ENCODE measurements at regions not wholly inside any gene's neighbourhood (a gene's known extent, or its start where the extent isn't known, plus 50 kb on each side); places are given as distances from the start of the nearest gene placed in this dataset.
"Not testable (repeated sequence)": the region's sequence is repeated elsewhere in the genome, so short reads cannot be mapped to it uniquely, and the experiment has no call there.

DNA sequence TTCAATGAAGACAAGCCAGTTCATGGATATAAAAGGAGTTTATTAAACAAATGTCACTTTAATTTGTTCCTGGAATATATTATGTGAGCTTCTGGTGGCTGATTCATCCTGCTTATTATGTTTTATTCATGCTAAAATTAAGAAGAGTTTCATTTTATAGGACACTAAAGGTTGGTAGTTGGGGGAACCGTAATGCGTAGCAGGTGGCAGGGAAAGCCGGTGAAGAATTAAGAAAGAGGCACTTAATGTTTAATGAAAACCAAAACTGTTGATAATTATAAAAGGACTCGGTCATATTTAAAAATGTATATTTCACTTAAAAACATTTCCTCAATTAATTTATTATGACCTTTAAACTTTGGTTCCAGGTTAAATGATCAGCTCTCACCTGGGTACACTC is 94.3 kb downstream of the XKR3 start:
- H3K4me3 ChIP-seq (ENCODE audit: low read length in 2 of 2); H3K36me3 ChIP-seq (ENCODE audit: control insufficient read depth in 2 of 2, insufficient read depth in 2 of 2, low read length in 1 of 2); H3K27ac ChIP-seq (ENCODE audit: low read depth in 1 of 2, low read length in 1 of 2); H3K27me3 ChIP-seq (ENCODE audit: control insufficient read depth in 2 of 2, insufficient read depth in 1 of 2, low read length in 1 of 2); H3K9me3 ChIP-seq (ENCODE audit: control insufficient read depth in 2 of 2, insufficient read depth in 1 of 2, low read length in 1 of 2); DNase-seq (ENCODE audit: low read depth in 6 of 9, low spot score in 9 of 9); H3K4me1 ChIP-seq (ENCODE audit: control insufficient read depth in 2 of 2, insufficient read depth in 2 of 2, low read length in 2 of 2): not testable (repeated sequence)
- 97% methylated on average over 4 of the region's 4 CpGs for WGBS

DNA sequence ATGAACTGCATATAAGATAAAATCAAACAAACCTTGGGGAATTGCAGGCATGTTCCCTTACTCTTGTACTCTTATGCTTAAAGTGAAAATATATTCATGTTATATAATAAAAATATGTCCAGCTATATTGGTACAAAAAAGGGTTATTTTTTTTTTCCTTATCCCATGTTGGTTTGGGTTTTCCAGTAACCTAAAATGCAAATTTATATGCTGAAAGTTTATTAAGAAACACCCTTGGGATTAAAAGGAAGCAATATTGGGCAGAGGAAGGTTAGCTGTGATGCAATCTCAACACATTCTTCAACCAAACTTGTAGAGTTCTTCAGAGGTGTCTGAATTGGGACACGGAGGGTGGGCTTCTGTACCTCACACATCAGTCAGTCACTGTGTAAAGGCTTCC is 97.7 kb downstream of the XKR3 start:
- 0% methylated on average over 1 of the region's 1 CpG for WGBS
- not testable (repeated sequence) for H3K4me3 ChIP-seq (ENCODE audit: low read length in 2 of 2)

DNA sequence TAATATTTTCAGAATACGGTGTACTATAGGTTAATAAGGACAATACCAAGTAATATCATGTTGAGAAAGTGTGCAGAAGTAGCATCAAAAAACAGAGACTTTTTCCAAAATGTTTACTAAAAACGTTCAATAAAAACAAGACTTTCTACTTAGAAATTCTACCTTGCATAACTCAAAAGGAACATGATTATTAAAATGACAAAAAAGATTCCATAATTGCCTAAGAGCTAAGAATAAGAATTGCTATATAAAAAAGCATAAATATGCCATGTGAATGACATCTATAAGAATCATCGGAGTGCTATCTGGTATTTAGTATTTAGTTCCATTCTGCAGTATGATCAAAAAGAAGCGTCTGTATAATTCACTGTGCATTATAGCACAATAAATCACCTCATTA is 102.0 kb downstream of the XKR3 start:
- H3K4me1 ChIP-seq (ENCODE audit: control insufficient read depth in 2 of 2, insufficient read depth in 2 of 2, low read length in 2 of 2); H3K27me3 ChIP-seq (ENCODE audit: control insufficient read depth in 2 of 2, insufficient read depth in 1 of 2, low read length in 1 of 2); H3K4me3 ChIP-seq (ENCODE audit: low read length in 2 of 2); H3K27ac ChIP-seq (ENCODE audit: low read depth in 1 of 2, low read length in 1 of 2); H3K9me3 ChIP-seq (ENCODE audit: control insufficient read depth in 2 of 2, insufficient read depth in 1 of 2, low read length in 1 of 2); H3K36me3 ChIP-seq (ENCODE audit: control insufficient read depth in 2 of 2, insufficient read depth in 2 of 2, low read length in 1 of 2); DNase-seq (ENCODE audit: low read depth in 6 of 9, low spot score in 9 of 9): not testable (repeated sequence)
- 53% methylated on average over 4 of the region's 4 CpGs for WGBS

More for the DNA sequence above, 97.7 kb downstream of the XKR3 start:
- not testable (repeated sequence) for H3K4me1 ChIP-seq (ENCODE audit: control insufficient read depth in 2 of 2, insufficient read depth in 2 of 2, low read length in 2 of 2); H3K9me3 ChIP-seq (ENCODE audit: control insufficient read depth in 2 of 2, insufficient read depth in 1 of 2, low read length in 1 of 2); DNase-seq (ENCODE audit: low read depth in 6 of 9, low spot score in 9 of 9); H3K27me3 ChIP-seq (ENCODE audit: control insufficient read depth in 2 of 2, insufficient read depth in 1 of 2, low read length in 1 of 2); H3K27ac ChIP-seq (ENCODE audit: low read depth in 1 of 2, low read length in 1 of 2); H3K36me3 ChIP-seq (ENCODE audit: control insufficient read depth in 2 of 2, insufficient read depth in 2 of 2, low read length in 1 of 2)

DNA sequence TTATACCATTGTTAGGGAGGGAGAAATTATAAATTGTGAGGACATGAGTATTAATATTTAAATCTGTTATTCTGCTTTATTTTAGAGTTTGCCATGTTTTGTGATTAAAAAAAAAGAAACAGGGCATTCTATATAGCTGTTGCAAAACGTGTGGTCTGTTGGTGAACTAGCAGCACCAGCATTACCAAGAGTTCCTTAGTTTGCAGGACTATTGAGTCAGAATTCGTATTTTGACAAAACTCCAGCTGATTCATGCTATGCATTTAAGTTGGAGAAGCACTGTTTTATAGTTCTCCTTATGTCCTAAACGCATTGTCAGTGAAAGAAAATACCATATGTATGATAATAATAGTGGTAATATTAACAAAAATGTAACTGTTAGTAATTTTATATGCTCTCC is 102.6 kb downstream of the XKR3 start:
- DNase-seq (ENCODE audit: low read depth in 6 of 9, low spot score in 9 of 9); H3K27me3 ChIP-seq (ENCODE audit: control insufficient read depth in 2 of 2, insufficient read depth in 1 of 2, low read length in 1 of 2); H3K9me3 ChIP-seq (ENCODE audit: control insufficient read depth in 2 of 2, insufficient read depth in 1 of 2, low read length in 1 of 2); H3K4me3 ChIP-seq (ENCODE audit: low read length in 2 of 2); H3K27ac ChIP-seq (ENCODE audit: low read depth in 1 of 2, low read length in 1 of 2); H3K36me3 ChIP-seq (ENCODE audit: control insufficient read depth in 2 of 2, insufficient read depth in 2 of 2, low read length in 1 of 2); H3K4me1 ChIP-seq (ENCODE audit: control insufficient read depth in 2 of 2, insufficient read depth in 2 of 2, low read length in 2 of 2): not testable (repeated sequence)
- WGBS: 19% methylated on average over 3 of the region's 3 CpGs

DNA sequence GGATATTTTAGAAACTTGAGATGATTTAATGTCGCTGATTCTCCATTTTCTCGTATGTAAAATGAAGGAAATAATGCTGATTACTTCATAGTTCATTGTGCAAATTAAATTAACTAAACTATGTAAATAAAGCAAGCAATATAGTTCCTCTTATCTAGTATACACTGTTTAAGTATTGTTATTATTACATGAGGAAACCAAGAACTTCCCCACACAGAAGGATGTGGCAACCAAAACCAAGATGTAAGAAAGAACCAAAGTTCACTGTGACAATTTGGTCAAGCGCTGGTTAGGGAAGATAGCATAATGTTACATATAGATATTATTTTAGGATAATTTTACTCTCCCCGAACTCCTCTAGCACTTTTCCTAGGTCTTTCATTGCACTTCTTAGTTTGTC is 103.2 kb downstream of the XKR3 start:
- no peaks in the 10 kb centered on the region for H3K9me3 ChIP-seq (ENCODE audit: control insufficient read depth in 2 of 2, insufficient read depth in 1 of 2, low read length in 1 of 2)
- DNase-seq (ENCODE audit: low read depth in 6 of 9, low spot score in 9 of 9): peak in 1 of 9 donors; percentile 0

DNA sequence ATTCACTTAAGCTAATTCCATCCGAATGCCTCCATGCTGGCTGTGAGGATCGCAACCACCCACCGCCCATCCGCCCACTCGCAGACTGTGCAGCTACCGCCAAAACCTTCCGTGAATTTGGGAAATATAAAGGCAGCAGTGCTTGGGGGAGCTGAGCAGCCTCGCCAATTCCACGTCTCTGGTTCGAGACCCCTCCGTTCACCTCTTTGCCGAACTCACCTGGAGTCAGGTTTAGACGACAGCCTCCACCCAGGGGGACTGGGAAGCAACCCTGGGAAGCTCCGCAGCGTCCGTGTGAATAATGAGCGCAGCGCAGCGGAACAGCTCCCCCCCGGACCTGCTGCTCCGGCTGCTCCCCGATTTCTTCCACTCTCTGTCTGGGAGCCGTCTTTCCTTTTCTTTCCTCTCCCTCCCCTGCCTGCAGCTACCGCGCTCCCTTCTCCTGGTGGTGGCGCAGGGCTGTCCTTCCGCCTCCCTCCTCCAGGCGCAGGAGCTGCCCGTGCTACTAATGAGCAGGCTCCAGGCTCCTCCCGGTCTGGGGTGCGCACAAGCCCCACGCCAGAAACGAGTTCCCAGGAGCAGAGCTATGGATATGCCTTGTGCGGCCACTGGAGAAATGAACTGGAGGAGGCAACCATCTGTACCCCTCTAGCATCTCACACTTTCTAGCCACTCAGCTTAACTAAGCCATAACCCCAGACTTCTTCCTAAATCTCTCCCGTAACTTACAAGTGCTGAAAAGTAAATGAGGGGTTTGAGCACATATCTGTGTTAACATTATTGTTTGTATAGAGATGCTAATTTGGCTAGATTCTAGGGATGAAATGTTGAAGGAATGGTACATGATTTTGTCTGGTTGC is 107.3 kb downstream of the XKR3 start:
- Histone ChIP-seq H3K9me3 (ENCODE audit: control insufficient read depth in 2 of 2, insufficient read depth in 1 of 2, low read length in 1 of 2) (no peaks in the 10 kb centered on the region), H3K27me3 (ENCODE audit: control insufficient read depth in 2 of 2, insufficient read depth in 1 of 2, low read length in 1 of 2) (peaks cover 0 to 9% of the 10 kb centered on the region in 2 donors), H3K36me3 (ENCODE audit: control insufficient read depth in 2 of 2, insufficient read depth in 2 of 2, low read length in 1 of 2) (no peaks in the 10 kb centered on the region), H3K27ac (ENCODE audit: low read depth in 1 of 2, low read length in 1 of 2) (no peak overlapping the region), H3K4me3 (ENCODE audit: low read length in 2 of 2) (no peak overlapping the region), H3K4me1 (ENCODE audit: control insufficient read depth in 2 of 2, insufficient read depth in 2 of 2, low read length in 2 of 2) (no peaks in the 10 kb centered on the region)
- DNase-seq (ENCODE audit: low read depth in 6 of 9, low spot score in 9 of 9): no peak
- 67% methylated on average over 35 of the region's 35 CpGs for WGBS

More for the DNA sequence above, 103.2 kb downstream of the XKR3 start:
- Histone ChIP-seq H3K27me3 (ENCODE audit: control insufficient read depth in 2 of 2, insufficient read depth in 1 of 2, low read length in 1 of 2) (peaks cover 0 to 9% of the 10 kb centered on the region in 2 donors), H3K27ac (ENCODE audit: low read depth in 1 of 2, low read length in 1 of 2) (no peak overlapping the region), H3K4me1 (ENCODE audit: control insufficient read depth in 2 of 2, insufficient read depth in 2 of 2, low read length in 2 of 2) (no peaks in the 10 kb centered on the region), H3K36me3 (ENCODE audit: control insufficient read depth in 2 of 2, insufficient read depth in 2 of 2, low read length in 1 of 2) (no peaks in the 10 kb centered on the region), H3K4me3 (ENCODE audit: low read length in 2 of 2) (no peak overlapping the region)
- 48% methylated on average over 4 of the region's 4 CpGs for WGBS

DNA sequence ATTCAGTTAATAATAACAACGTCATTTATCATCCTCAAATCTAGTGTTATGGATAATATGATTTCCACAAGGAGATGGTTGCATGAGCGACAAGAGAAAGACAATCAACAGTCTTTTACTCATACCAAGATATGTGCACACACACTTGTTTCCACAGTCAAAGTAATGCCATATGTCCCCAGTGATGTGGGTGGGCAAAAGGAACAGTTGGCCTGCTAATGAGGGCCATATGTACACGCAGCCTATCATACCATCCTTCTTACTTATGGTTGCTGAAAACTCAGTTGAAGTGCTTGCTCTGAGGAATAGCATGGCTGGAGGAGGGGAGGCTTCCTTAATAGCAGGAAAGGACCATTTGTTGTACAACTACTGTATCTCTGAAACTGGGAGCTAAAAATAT is 110.6 kb downstream of the XKR3 start:
- 95% methylated on average over 3 of the region's 3 CpGs for WGBS
- not testable (repeated sequence) for H3K36me3 ChIP-seq (ENCODE audit: control insufficient read depth in 2 of 2, insufficient read depth in 2 of 2, low read length in 1 of 2); DNase-seq (ENCODE audit: low read depth in 6 of 9, low spot score in 9 of 9)

DNA sequence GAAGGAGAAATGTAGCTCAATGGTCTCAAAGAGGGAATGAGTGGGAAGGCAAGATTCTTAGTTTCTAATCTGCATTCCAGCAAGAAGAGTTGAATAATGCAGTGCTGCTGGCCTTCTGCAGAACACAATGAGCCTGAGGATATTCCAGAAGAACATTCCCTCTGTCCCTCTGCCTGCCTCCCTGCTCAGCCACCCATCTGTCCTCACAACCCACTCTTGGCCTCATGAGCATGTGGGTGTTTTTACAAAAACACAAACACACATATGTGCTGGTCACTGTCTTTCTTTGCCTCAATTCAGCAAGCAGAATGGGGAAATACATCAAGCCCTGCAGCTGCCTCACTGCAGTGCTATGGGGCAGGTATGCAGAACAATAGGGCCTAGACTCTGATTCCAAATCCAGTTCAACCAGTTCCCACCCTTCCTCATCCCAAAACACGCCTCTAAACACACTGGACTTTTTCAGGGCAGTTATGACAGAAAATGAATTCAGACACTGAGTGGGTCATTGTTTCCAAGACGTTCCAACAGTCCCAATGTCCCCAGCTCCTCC is 109.8 kb upstream of the CCT8L2 start:
- not testable (repeated sequence) for H3K4me1 ChIP-seq (ENCODE audit: control insufficient read depth in 2 of 2, insufficient read depth in 2 of 2, low read length in 2 of 2); H3K27ac ChIP-seq (ENCODE audit: low read depth in 1 of 2, low read length in 1 of 2); H3K4me3 ChIP-seq (ENCODE audit: low read length in 2 of 2); H3K27me3 ChIP-seq (ENCODE audit: control insufficient read depth in 2 of 2, insufficient read depth in 1 of 2, low read length in 1 of 2); DNase-seq (ENCODE audit: low read depth in 6 of 9, low spot score in 9 of 9); H3K36me3 ChIP-seq (ENCODE audit: control insufficient read depth in 2 of 2, insufficient read depth in 2 of 2, low read length in 1 of 2); H3K9me3 ChIP-seq (ENCODE audit: control insufficient read depth in 2 of 2, insufficient read depth in 1 of 2, low read length in 1 of 2)
- 87% methylated on average over 2 of the region's 2 CpGs for WGBS

More for the DNA sequence above, 110.6 kb downstream of the XKR3 start:
- H3K27ac ChIP-seq (ENCODE audit: low read depth in 1 of 2, low read length in 1 of 2); H3K4me3 ChIP-seq (ENCODE audit: low read length in 2 of 2); H3K4me1 ChIP-seq (ENCODE audit: control insufficient read depth in 2 of 2, insufficient read depth in 2 of 2, low read length in 2 of 2); H3K27me3 ChIP-seq (ENCODE audit: control insufficient read depth in 2 of 2, insufficient read depth in 1 of 2, low read length in 1 of 2); H3K9me3 ChIP-seq (ENCODE audit: control insufficient read depth in 2 of 2, insufficient read depth in 1 of 2, low read length in 1 of 2): not testable (repeated sequence)

DNA sequence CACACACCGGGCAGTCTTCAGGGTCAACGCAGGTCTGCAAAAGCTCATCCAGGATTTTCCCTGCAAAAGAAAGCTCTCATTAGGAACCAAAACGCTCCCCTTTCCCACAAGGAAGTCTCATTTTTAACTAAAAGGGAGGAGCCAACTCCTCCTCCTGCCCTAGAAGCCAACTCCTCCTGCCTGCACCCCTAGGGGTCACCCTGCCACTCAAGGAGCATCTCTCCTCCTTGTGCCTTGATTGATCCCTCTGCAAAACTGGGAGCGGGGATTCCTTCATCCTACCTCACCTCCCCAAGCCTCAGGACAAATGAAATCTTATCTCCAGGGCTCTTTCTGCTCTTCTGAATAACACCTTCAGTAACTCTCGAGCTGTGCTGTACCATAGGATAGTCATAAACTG is 107.8 kb upstream of the CCT8L2 start:
- H3K4me3 ChIP-seq (ENCODE audit: low read length in 2 of 2); H3K27me3 ChIP-seq (ENCODE audit: control insufficient read depth in 2 of 2, insufficient read depth in 1 of 2, low read length in 1 of 2); H3K9me3 ChIP-seq (ENCODE audit: control insufficient read depth in 2 of 2, insufficient read depth in 1 of 2, low read length in 1 of 2); H3K36me3 ChIP-seq (ENCODE audit: control insufficient read depth in 2 of 2, insufficient read depth in 2 of 2, low read length in 1 of 2); H3K27ac ChIP-seq (ENCODE audit: low read depth in 1 of 2, low read length in 1 of 2); DNase-seq (ENCODE audit: low read depth in 6 of 9, low spot score in 9 of 9); H3K4me1 ChIP-seq (ENCODE audit: control insufficient read depth in 2 of 2, insufficient read depth in 2 of 2, low read length in 2 of 2): not testable (repeated sequence)
- 87% methylated on average over 5 of the region's 5 CpGs for WGBS

Measured in thymus (tissue), 11 donors.